PC-9 (cell line): ENCODE measurements at regions not wholly inside any gene's neighbourhood (a gene's known extent, or its start where the extent isn't known, plus 50 kb on each side); places are given as distances from the start of the nearest gene placed in this dataset.

ENCODE experiments used
- BruUV-seq: library from RNA; stranded (reverse); fragments of 400-500 nt; replicated peaks from 2 replicates; lab custom pipeline; 2021; lab: Mats Ljungman, UMichigan
- CTCF ChIA-PET: fragments of 300-600 bp; sonication (Branson Sonifier 250); formaldehyde crosslinking; loops from one replicate; lab custom pipeline; 2022; ENCODE audit warnings: antibody characterized with exemption; lab: Charles Lee
- POLR2A ChIA-PET: fragments of 300-600 bp; sonication (Branson Sonifier 250); formaldehyde crosslinking; loops from one replicate; lab custom pipeline; 2022; ENCODE audit warnings: antibody characterized with exemption; ENCODE audit not compliant: unreplicated experiment; lab: Charles Lee
- DNase-seq, 2 experiments: peaks; one replicate each; pipeline versions ENCODE4 v3.0.0 to v3.0.0-alpha.2; 2015 to 2022; ENCODE audit warnings: mixed read lengths in 1 of 2
- H2AFZ ChIP-seq: fragments of 200-600 bp; sonication (generic); 2 replicates; pipeline ENCODE4 v1.8.1; 2017; ENCODE audit warnings: antibody characterized with exemption
- H3F3A ChIP-seq: fragments of 200-600 bp; sonication (generic); 2 replicates; pipeline ENCODE4 v1.8.1; 2017; ENCODE audit warnings: antibody characterized with exemption, mild to moderate bottlenecking, low read depth; ENCODE audit not compliant: insufficient read depth
- H3K27ac ChIP-seq: fragments of 200-600 bp; sonication (generic); 2 replicates; pipeline ENCODE4 v1.6.1; 2016; ENCODE audit warnings: mixed run types
- H3K27me3 ChIP-seq: fragments of 200-600 bp; sonication (generic); 2 replicates; pipeline ENCODE4 v1.6.1; 2016; ENCODE audit warnings: low read depth, mixed run types; ENCODE audit not compliant: insufficient read depth
- H3K36me3 ChIP-seq: fragments of 200-600 bp; sonication (generic); 2 replicates; pipeline ENCODE4 v1.6.1; 2016; ENCODE audit warnings: low read depth, mixed run types
- H3K4me1 ChIP-seq: fragments of 200-600 bp; sonication (generic); replicated peaks from 2 replicates; pipeline ENCODE4 v1.6.1; 2016; ENCODE audit warnings: mixed run types; ENCODE audit not compliant: insufficient read depth
- H3K4me2 ChIP-seq: fragments of 200-600 bp; sonication (generic); 2 replicates; pipeline ENCODE4 v1.6.1; 2017; ENCODE audit warnings: mixed run types
- H3K4me3 ChIP-seq: fragments of 200-600 bp; sonication (generic); 2 replicates; pipeline ENCODE4 v1.6.1; 2016; ENCODE audit warnings: mixed run types
- H3K79me2 ChIP-seq: fragments of 200-600 bp; sonication (generic); 2 replicates; pipeline ENCODE4 v1.6.1; 2017; ENCODE audit warnings: low read depth, mixed run types
- H3K9me2 ChIP-seq: fragments of 200-600 bp; sonication (generic); 2 replicates; pipeline ENCODE4 v1.8.1; 2017; ENCODE audit warnings: mild to moderate bottlenecking; ENCODE audit not compliant: insufficient read depth
- H3K9me3 ChIP-seq: fragments of 200-600 bp; sonication (generic); 2 replicates; pipeline ENCODE4 v1.8.1; 2016; ENCODE audit warnings: low read depth; ENCODE audit not compliant: insufficient read depth
- H4K20me1 ChIP-seq: fragments of 200-600 bp; sonication (generic); 2 replicates; pipeline ENCODE4 v1.8.1; 2017; ENCODE audit not compliant: insufficient read depth
- EZH2 ChIP-seq: fragments of 200-600 bp; sonication (generic); IDR thresholded peaks from 2 replicates; pipeline ENCODE4 v1.8.0; 2017; ENCODE audit warnings: antibody characterized with exemption, low read depth
- intact Hi-C: fragments of 100-400 bp; cut with micrococcal nuclease; formaldehyde crosslinking; loops from one replicate; pipeline ENCODE4 v1.10.0; 2022; ENCODE audit not compliant: unreplicated experiment
- TF ChIP-seq, protein P1 (sequence below): fragments of 200-600 bp; sonication (generic); conservative IDR thresholded peaks from 2 replicates; pipeline ENCODE4 v1.6.1; 2017; ENCODE audit warnings: mixed run types, antibody characterized with exemption, mild to moderate bottlenecking, moderate library complexity

DNA sequence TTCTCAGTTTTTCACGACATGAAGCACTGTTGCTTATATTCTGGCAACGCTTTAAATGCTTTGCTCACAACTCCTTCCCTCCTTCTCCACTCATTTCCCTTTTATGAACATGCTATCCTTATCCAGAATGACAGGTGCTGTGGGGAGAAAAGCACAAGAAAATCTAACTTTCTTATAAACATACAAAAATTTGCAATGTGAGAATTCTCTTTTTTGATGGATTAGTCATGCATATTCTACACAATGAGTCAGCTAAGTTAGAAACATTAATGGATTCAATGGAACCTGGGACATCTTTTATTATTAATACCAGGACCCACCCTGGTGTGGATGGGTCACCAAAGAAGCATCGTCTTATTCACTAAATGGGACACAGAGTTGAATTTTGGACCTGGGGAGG is 234.6 kb upstream of the CDH5 start:
- no peak for TF ChIP-seq EZH2
- TF ChIP-seq, protein P1, sequence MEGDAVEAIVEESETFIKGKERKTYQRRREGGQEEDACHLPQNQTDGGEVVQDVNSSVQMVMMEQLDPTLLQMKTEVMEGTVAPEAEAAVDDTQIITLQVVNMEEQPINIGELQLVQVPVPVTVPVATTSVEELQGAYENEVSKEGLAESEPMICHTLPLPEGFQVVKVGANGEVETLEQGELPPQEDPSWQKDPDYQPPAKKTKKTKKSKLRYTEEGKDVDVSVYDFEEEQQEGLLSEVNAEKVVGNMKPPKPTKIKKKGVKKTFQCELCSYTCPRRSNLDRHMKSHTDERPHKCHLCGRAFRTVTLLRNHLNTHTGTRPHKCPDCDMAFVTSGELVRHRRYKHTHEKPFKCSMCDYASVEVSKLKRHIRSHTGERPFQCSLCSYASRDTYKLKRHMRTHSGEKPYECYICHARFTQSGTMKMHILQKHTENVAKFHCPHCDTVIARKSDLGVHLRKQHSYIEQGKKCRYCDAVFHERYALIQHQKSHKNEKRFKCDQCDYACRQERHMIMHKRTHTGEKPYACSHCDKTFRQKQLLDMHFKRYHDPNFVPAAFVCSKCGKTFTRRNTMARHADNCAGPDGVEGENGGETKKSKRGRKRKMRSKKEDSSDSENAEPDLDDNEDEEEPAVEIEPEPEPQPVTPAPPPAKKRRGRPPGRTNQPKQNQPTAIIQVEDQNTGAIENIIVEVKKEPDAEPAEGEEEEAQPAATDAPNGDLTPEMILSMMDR, result no peak
- Histone ChIP-seq H3F3A (no peaks in the 10 kb centered on the region), H2AFZ (no peak overlapping the region), H3K9me2 (no peaks in the 10 kb centered on the region), H3K36me3 (no peaks in the 10 kb centered on the region), H3K27ac (no peak overlapping the region), H3K4me2 (no peak overlapping the region), H3K4me3 (no peak overlapping the region), H3K9me3 (no peaks in the 10 kb centered on the region), H3K79me2 (no peaks in the 10 kb centered on the region), H4K20me1 (no peaks in the 10 kb centered on the region), H3K27me3 (peaks cover 95% of the 10 kb centered on the region), H3K4me1 (no peaks in the 10 kb centered on the region)
- DNase-seq, result no peak
- ChIA-PET CTCF (no interaction called here), POLR2A (no interaction called here)
- intact Hi-C loops, result no loop called here
- BruUV-seq, result no TSS peak

DNA sequence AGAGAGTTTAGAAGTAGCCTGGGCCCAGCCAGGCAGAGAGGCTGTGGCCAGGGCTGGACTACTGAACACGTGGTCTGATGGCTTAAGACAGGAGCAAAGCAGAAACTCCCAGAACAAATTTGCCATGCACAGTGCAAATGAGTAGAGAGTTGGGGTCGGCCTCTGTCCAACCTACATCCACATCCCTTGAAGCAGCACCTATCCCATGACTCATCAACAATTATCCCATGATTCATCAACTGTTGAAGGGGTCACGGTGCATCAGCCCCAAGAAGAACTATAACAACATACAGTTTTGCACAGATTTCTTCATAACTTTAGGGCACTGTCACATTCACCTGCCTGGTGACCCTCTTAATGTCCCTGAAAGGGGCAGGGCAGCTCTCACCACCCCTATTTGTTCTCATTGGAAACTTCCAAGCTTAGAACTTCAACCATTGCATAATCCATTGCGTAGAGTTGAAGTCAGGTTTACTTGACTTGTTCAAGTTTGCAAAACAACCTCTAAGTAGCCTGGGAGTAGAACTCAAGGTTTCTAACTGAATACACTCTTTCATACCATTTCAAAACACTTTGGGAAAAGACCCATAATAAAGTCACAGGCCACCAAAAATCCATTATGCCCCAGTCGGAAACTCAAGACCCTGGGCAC is 235.2 kb upstream of the CDH5 start:
- H3K36me3 ChIP-seq, result no peaks in the 10 kb centered on the region
- H3K27ac ChIP-seq, result no peak overlapping the region
- H3K4me3 ChIP-seq, result no peak overlapping the region
- H2AFZ ChIP-seq, result no peak overlapping the region
- intact Hi-C loops, result no loop called here
- ChIA-PET CTCF (no interaction called here), POLR2A (no interaction called here)
- H3K27me3 ChIP-seq, result peaks cover 94% of the 10 kb centered on the region
- no peaks in the 10 kb centered on the region for H3K79me2 ChIP-seq
- DNase-seq, result no peak
- no peaks in the 10 kb centered on the region for H3K9me2 ChIP-seq
- TF ChIP-seq EZH2, result no peak
- TF ChIP-seq, protein P1, result no peak
- H3K4me2 ChIP-seq, result no peak overlapping the region
- H3K4me1 ChIP-seq, result no peaks in the 10 kb centered on the region
- no peaks in the 10 kb centered on the region for H4K20me1 ChIP-seq
- no TSS peak for BruUV-seq
- no peaks in the 10 kb centered on the region for H3F3A ChIP-seq
- H3K9me3 ChIP-seq, result no peaks in the 10 kb centered on the region

DNA sequence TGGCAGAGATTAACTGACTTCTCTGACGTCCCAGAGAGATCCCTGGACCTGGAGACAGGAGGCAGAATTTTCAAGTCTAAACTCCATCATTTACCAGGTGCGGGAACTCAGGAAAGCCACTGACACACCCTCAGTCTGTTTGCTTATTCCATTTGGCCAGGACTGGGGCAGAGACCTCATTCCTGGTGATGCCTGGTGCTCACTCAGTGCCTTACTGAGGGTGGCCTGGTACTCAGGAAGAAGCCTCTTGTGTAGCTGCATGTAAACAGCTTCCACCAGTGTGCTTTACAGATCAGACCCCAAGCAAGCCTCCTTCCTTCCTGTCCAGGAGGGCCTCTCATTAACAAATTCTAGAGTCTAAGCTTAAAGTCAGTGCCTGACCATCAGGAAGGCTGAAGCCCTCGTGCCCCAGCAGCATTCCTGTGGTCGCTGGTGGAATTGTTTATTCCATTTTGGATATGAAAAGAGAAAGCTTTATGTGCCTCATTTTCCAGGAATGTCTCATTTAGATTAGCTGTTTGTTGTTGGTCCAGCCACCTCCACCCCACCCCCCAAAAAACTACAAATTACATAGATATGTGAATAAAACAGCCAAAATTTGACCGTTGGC is 236.1 kb upstream of the CDH5 start:
- intact Hi-C loops, result no loop called here
- Histone ChIP-seq H3K4me2 (no peak overlapping the region), H3K79me2 (no peaks in the 10 kb centered on the region), H3K4me3 (no peak overlapping the region), H3K9me2 (no peaks in the 10 kb centered on the region), H3K9me3 (no peaks in the 10 kb centered on the region), H3K27me3 (peaks cover 92% of the 10 kb centered on the region), H3K27ac (no peak overlapping the region), H3F3A (no peaks in the 10 kb centered on the region), H4K20me1 (no peaks in the 10 kb centered on the region), H3K4me1 (no peaks in the 10 kb centered on the region), H3K36me3 (no peaks in the 10 kb centered on the region), H2AFZ (no peak overlapping the region)
- BruUV-seq, result no TSS peak
- POLR2A ChIA-PET, result interaction anchor here (0.6 kb wide), 1 partner anchor 235 kb away, joined by 9 read pairs; no protein-coding TSS in a partner anchor
- DNase-seq, result no peak
- CTCF ChIA-PET, result no interaction called here
- TF ChIP-seq EZH2, result no peak
- TF ChIP-seq, protein P1, result no peak
